ENCODE measurements at regions not wholly inside any gene's neighbourhood (a gene's known extent, or its start where the extent isn't known, plus 50 kb on each side); places are given as distances from the start of the nearest gene placed in this dataset.

DNA sequence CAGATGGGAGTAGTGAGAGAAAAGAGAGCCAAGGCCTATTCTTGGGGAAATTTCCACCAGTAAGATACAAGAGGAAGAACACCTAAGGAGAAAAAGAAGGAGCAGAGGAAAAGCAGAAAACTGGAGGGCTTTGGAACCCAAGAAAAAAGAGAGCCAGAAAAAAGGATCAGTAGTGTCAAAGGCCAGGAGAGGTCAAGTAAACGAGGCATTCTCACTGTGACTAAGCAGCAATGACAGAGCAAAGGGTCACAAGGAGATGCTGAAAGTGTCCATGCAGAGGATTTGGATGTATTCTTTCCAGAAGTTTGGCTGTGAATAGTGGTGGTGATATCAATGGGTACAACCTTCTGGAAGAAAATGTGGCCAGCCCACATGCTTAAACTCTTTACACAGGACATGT, 109.5 kb downstream of the DYNAP start:
- 32% methylated on average over 1 of the region's 1 CpG for WGBS (ENCODE audit: insufficient coverage, low coverage, low lambda C conversion rate, missing lambda C conversion rate)
- intact Hi-C loops (cut with DNase I), result no loop called here

DNA sequence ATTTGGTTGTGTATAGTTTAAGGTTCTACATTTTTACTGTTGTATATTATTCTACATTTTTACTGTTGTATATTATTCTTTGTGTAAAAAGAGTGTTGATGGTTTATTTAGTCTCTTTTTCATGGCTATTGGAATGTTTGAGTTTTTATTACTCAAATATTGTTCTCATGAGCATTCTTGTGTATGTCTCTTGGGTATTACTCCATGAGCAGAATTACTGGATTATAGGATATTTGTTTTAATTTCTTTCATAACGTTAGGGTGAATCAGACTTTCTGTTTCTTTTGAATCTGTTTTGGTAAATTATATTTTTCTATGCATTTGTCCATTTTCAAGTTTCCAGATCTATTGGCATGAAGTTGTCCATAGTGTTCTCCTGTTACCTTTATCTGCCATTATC, 111.6 kb downstream of the DYNAP start:
- Histone ChIP-seq H3K36me3 (no peaks in the 10 kb centered on the region), H3K9me3 (no peaks in the 10 kb centered on the region), H3K4me3 (no peak overlapping the region), H3K4me1 (no peaks in the 10 kb centered on the region), H3K27ac (no peak overlapping the region), H3K27me3 (no peaks in the 10 kb centered on the region)
- 43% methylated on average over 1 of the region's 1 CpG for WGBS (ENCODE audit: insufficient coverage, low coverage, low lambda C conversion rate, missing lambda C conversion rate)
- no peak for TF ChIP-seq POLR2A (IDR thresholded peaks at IDR 0.05)
- intact Hi-C loops (cut with DNase I), result no loop called here
- DNase-seq (no peak), ATAC-seq (no peak)

More for the DNA sequence above, 109.5 kb downstream of the DYNAP start:
- Histone ChIP-seq H3K4me3 (no peak overlapping the region), H3K36me3 (no peaks in the 10 kb centered on the region), H3K4me1 (no peaks in the 10 kb centered on the region), H3K9me3 (no peaks in the 10 kb centered on the region), H3K27me3 (no peaks in the 10 kb centered on the region), H3K27ac (no peak overlapping the region)
- DNase-seq (no peak), ATAC-seq (no peak)
- TF ChIP-seq, protein P1, sequence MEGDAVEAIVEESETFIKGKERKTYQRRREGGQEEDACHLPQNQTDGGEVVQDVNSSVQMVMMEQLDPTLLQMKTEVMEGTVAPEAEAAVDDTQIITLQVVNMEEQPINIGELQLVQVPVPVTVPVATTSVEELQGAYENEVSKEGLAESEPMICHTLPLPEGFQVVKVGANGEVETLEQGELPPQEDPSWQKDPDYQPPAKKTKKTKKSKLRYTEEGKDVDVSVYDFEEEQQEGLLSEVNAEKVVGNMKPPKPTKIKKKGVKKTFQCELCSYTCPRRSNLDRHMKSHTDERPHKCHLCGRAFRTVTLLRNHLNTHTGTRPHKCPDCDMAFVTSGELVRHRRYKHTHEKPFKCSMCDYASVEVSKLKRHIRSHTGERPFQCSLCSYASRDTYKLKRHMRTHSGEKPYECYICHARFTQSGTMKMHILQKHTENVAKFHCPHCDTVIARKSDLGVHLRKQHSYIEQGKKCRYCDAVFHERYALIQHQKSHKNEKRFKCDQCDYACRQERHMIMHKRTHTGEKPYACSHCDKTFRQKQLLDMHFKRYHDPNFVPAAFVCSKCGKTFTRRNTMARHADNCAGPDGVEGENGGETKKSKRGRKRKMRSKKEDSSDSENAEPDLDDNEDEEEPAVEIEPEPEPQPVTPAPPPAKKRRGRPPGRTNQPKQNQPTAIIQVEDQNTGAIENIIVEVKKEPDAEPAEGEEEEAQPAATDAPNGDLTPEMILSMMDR (IDR thresholded peaks at IDR 0.05), result no peak
- TF ChIP-seq POLR2A (IDR thresholded peaks at IDR 0.05), result no peak

DNA sequence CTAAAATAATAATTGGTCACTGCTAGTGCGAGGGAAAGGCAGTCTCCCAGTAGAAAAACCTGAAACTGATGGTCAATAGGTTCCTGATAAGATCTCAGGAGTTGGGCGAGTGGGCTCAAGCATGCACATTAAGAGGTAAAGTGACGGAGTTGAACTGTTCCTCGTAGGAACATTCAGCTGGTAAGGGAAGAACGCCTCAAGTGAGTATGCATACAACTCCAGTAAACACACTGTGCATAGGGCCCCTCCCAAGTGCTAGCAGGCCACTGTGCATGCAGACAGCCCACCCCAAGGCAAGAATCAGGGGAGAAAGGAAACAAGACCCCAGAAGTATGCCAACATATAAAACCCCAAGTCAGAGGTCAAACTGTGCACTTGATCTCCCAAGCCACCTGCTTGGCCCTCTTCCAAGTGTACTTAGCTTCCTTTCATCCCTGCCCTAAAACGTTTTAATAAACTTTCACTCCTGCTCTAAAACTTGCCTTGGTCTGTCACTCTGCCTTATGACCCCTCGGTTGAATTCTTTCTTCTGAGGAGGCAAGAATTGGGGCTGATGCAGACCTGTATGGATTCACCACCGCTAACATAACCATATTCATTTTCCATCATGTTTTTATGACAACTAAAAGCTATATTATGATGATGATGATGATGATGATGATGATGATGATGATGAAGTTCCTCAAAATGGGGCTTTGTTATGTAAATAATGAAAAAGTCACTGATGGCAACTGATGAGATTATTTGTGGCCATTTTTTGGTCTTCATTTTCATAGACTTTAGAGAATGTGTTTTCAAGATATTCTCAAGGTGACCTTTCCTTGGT, 118.0 kb upstream of the RAB27B start:
- WGBS (ENCODE audit: insufficient coverage, low coverage, low lambda C conversion rate, missing lambda C conversion rate), result 74% methylated on average over 8 of the region's 8 CpGs
- Histone ChIP-seq H3K4me3 (no peak overlapping the region), H3K9me3 (no peaks in the 10 kb centered on the region), H3K4me1 (no peaks in the 10 kb centered on the region), H3K27me3 (no peaks in the 10 kb centered on the region), H3K27ac (no peak overlapping the region), H3K36me3 (no peaks in the 10 kb centered on the region)
- DNase-seq, result no peak
- TF ChIP-seq POLR2A (IDR thresholded peaks at IDR 0.05), result no peak
- TF ChIP-seq, protein P1 (IDR thresholded peaks at IDR 0.05), result no peak
- no peak for ATAC-seq
- intact Hi-C loops (cut with DNase I), result no loop called here

DNA sequence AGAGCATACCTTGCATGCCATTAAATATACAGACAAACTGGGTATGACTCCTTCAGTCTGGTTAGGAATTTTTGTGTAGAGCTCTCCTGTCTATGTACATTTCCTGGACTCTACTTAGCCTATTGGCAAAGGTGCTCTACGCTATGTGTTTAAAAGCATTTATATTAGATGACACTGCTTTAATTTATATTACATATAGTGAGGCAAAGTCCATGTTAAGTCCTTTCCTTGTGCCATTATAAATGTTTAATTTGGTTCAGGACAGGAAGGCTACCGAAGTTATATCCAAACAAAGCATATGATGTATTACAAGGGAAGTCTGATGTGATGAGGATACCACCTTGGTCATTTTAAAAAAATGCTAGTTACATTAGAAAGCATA, 117.4 kb upstream of the RAB27B start:
- ATAC-seq, result no peak
- H3K4me1 ChIP-seq, result no peaks in the 10 kb centered on the region
- H3K27me3 ChIP-seq, result no peaks in the 10 kb centered on the region
- no peaks in the 10 kb centered on the region for H3K9me3 ChIP-seq
- intact Hi-C loops (cut with DNase I), result no loop called here
- TF ChIP-seq, protein P1 (IDR thresholded peaks at IDR 0.05), result no peak
- no peak for TF ChIP-seq POLR2A (IDR thresholded peaks at IDR 0.05)
- H3K36me3 ChIP-seq, result no peaks in the 10 kb centered on the region
- WGBS (ENCODE audit: insufficient coverage, low coverage, low lambda C conversion rate, missing lambda C conversion rate), result 79% methylated on average over 2 of the region's 2 CpGs
- H3K4me3 ChIP-seq, result no peak overlapping the region
- DNase-seq, result no peak
- no peak overlapping the region for H3K27ac ChIP-seq

DNA sequence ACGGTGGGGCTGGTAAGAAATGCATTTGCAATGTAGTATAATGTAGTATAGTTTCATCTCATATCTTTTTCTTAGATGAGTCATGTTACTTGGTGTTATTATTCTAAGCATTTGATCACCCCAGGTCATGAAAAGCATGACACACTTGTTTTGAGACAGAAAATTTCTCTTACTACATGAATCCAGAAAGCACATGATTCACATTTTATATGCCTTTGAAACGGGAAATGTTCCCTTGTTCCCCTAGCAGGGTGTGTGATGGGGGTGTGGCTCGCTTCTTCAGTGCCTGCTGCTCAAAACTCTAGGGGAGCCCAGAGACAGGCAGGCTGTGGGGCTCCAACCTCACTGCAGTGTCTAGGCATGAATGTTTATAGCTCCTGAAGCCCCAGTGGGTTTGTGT, 116.0 kb upstream of the RAB27B start:
- no peaks in the 10 kb centered on the region for H3K36me3 ChIP-seq
- no peak overlapping the region for H3K4me3 ChIP-seq
- H3K9me3 ChIP-seq, result no peaks in the 10 kb centered on the region
- no peak for DNase-seq
- intact Hi-C loops (cut with DNase I), result no loop called here
- H3K4me1 ChIP-seq, result no peaks in the 10 kb centered on the region
- 47% methylated on average over 2 of the region's 3 CpGs for WGBS (ENCODE audit: insufficient coverage, low coverage, low lambda C conversion rate, missing lambda C conversion rate)
- TF ChIP-seq, protein P1 (IDR thresholded peaks at IDR 0.05), result no peak
- TF ChIP-seq POLR2A (IDR thresholded peaks at IDR 0.05), result no peak
- no peak for ATAC-seq
- no peaks in the 10 kb centered on the region for H3K27me3 ChIP-seq
- H3K27ac ChIP-seq, result no peak overlapping the region
